Gastroesophageal sphincter (tissue), 3 donors: ENCODE measurements at regions not wholly inside any gene's neighbourhood (a gene's known extent, or its start where the extent isn't known, plus 50 kb on each side); places are given as distances from the start of the nearest gene placed in this dataset.

Experiments used
- CTCF ChIP-seq, 4 experiments: fragments of 200-600 bp in 2 of 4; fragments of 450-650 bp in 2 of 4; sonication (generic) in 1 of 4; IDR thresholded peaks; one replicate each; pipeline ENCODE4 v1.5.1; 2017 to 2019; ENCODE audit warnings: antibody characterized with exemption in 4 of 4, mild to moderate bottlenecking in 2 of 4, moderate library complexity in 2 of 4
- POLR2AphosphoS5 ChIP-seq: sonication (generic); formaldehyde crosslinking; IDR thresholded peaks from one replicate; pipeline ENCODE4 v1.6.1; 2017; ENCODE audit warnings: antibody characterized with exemption

GRCh38 chr11:70761094-70761907, 363.0 kb downstream of the CTTN start:
- no peak for TF ChIP-seq POLR2AphosphoS5
- TF ChIP-seq CTCF (IDR thresholded peaks at IDR 0.05), result no peak
